Esophagus muscularis mucosa (tissue), 4 donors: ENCODE measurements at regions not wholly inside any gene's neighbourhood (a gene's known extent, or its start where the extent isn't known, plus 50 kb on each side); places are given as distances from the start of the nearest gene placed in this dataset.

Experiments
- CTCF ChIP-seq, 3 experiments: fragments of 200-600 bp in 2 of 3; fragments of 450-650 bp in 1 of 3; sonication (generic) in 2 of 3; IDR thresholded peaks; one replicate each; pipeline ENCODE4 v1.5.1; 2017 to 2019; ENCODE audit warnings: antibody characterized with exemption in 3 of 3, mild to moderate bottlenecking in 2 of 3, moderate library complexity in 1 of 3
- EP300 ChIP-seq: sonication (generic); formaldehyde crosslinking; IDR thresholded peaks from one replicate; pipeline ENCODE4 v1.6.1; 2017; ENCODE audit warnings: antibody characterized with exemption
- POLR2A ChIP-seq: fragments of 450-650 bp; IDR thresholded peaks from one replicate; pipeline ENCODE4 v1.6.1; 2017; ENCODE audit warnings: antibody characterized with exemption, moderate library complexity, mild to moderate bottlenecking, low read depth

GRCh38 chr10:29918623-29919400 lies 140.6 kb downstream of the JCAD start:
- no peak for TF ChIP-seq CTCF (IDR thresholded peaks at IDR 0.05)
- no peak for TF ChIP-seq POLR2A
- TF ChIP-seq EP300 = no peak
